Mucosa of stomach (tissue), 1 donor: ENCODE measurements at regions not wholly inside any gene's neighbourhood (a gene's known extent, or its start where the extent isn't known, plus 50 kb on each side); places are given as distances from the start of the nearest gene placed in this dataset.

Source experiments
- H3K27me3 ChIP-seq: one replicate; pipeline ENCODE4 v1.7.0; 2013; ENCODE audit warnings: mild to moderate bottlenecking, low read length; ENCODE audit not compliant: control insufficient read depth, insufficient read depth
- H3K36me3 ChIP-seq: one replicate; pipeline ENCODE4 v1.7.0; 2013; ENCODE audit warnings: low read length; ENCODE audit not compliant: control insufficient read depth, insufficient read depth
- H3K4me1 ChIP-seq: one replicate; pipeline ENCODE4 v1.7.0; 2013; ENCODE audit warnings: mild to moderate bottlenecking, low read length; ENCODE audit not compliant: control insufficient read depth, insufficient read depth
- H3K4me3 ChIP-seq: one replicate; pipeline ENCODE4 v1.7.0; 2013; ENCODE audit warnings: low read length
- H3K9ac ChIP-seq: one replicate; pipeline ENCODE4 v1.7.0; 2013; ENCODE audit warnings: mild to moderate bottlenecking, low read length, moderate library complexity
- H3K9me3 ChIP-seq: one replicate; pipeline ENCODE4 v1.7.0; 2013; ENCODE audit warnings: mild to moderate bottlenecking, low read length, moderate library complexity; ENCODE audit not compliant: control insufficient read depth
- donor health status: Pancreatic carcinoma.

DNA sequence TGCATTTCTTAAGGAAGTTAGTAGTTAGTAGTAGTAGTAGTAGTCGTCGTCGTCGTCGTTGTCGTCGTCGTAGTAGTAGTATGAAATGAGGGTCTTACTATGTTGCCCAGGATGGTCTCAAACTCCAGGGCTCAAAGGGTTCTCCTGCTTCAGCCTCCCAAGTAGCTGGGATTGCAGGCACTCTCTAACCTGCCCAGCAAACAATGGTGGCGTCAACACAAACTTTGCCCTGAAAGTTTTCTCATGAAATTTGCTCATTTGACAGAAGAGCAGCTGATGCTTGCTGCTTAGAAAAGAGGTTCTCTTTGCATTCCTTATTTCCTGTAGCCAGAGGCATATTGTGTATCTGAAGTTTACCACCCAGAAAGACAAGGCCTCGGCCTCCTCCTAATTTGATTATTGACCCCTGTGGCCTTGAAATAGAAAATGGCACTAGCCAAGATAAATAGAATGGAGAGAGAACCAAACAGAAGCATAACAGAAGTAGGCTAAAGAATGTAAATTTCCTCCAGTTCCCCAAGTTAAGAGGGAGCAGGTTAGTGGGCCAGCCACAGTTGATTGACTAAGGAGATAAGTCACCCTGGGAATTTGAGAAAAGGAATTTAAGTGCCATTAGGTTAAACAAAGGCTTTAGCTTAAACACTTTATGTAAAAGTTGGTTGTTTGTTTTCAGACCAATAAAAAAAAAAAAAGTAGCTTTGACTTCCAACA is 166.2 kb upstream of the ROBO2 start:
- no peak overlapping the region for H3K4me3 ChIP-seq
- H3K9me3 ChIP-seq = no peaks in the 10 kb centered on the region
- no peaks in the 10 kb centered on the region for H3K27me3 ChIP-seq
- no peak overlapping the region for H3K9ac ChIP-seq
- no peaks in the 10 kb centered on the region for H3K36me3 ChIP-seq
- H3K4me1 ChIP-seq = peaks cover 10% of the 10 kb centered on the region

GRCh38 chr3:76879959-76880358 is 159.9 kb upstream of the ROBO2 start:
- no peaks in the 10 kb centered on the region for H3K36me3 ChIP-seq
- no peaks in the 10 kb centered on the region for H3K27me3 ChIP-seq
- no peaks in the 10 kb centered on the region for H3K4me1 ChIP-seq
- H3K9ac ChIP-seq = no peak overlapping the region
- H3K9me3 ChIP-seq = no peaks in the 10 kb centered on the region
- H3K4me3 ChIP-seq = no peak overlapping the region

DNA sequence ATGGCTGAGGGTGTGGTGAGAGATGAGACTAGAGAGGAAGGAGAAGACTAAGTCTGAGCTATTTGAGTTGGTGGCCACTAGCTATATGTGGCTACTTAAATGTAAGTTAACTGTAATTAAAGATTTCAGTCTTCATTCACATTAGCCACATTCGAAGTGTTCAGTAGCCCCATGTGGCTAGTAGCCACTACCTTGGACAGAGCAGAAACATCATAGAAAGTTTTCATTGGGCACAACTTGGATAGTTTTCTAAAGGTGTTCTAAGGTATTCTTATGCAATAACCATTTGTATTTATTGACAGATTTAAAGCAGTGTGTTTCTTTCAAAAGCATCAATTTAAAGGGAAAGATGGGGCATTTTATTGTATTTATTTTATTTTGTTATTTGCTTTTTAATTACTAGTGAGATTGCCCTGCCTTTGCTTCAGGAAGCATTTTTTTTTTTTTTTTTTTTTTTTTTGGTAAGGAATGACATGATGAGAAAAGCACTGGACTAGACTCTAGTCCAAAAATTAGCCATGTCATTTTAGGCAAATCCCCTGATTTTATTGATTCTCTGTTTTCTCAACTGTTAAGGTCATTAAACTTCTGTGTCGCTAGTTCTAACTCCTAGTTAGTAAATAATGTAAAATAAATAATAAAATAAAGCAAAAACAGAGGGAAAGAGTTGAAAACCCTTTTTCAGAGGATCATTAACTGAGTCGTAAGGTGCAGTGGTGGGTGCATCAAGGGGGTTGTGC is 153.0 kb upstream of the ROBO2 start:
- Histone ChIP-seq H3K9me3 (no peaks in the 10 kb centered on the region), H3K27me3 (no peaks in the 10 kb centered on the region), H3K4me1 (no peaks in the 10 kb centered on the region), H3K9ac (no peak overlapping the region), H3K36me3 (no peaks in the 10 kb centered on the region), H3K4me3 (no peak overlapping the region)

GRCh38 chr3:76888856-76889255 is 151.0 kb upstream of the ROBO2 start:
- Histone ChIP-seq H3K36me3 (no peaks in the 10 kb centered on the region), H3K4me1 (no peaks in the 10 kb centered on the region), H3K9ac (no peak overlapping the region), H3K27me3 (no peaks in the 10 kb centered on the region), H3K4me3 (no peak overlapping the region), H3K9me3 (no peaks in the 10 kb centered on the region)

DNA sequence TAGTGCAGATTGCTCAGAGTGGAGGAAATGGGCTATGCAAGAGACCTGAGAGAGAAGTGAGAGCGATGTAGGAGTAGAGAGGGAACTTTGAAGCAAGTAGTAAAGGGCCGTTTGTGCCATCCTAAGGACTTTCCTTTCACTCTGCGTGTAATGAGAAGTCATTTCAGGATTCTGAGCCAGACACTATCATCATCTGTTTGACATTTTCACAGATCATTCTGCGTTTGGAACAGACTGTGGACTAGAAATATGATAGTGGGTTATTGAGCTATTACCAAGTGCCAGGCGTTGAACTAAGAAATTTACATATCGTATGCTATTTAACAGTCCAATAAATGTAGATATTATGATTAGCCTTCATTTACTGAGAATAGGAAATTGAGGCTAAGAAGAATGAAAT is 150.0 kb upstream of the ROBO2 start:
- Histone ChIP-seq H3K27me3 (no peaks in the 10 kb centered on the region), H3K36me3 (no peaks in the 10 kb centered on the region), H3K9me3 (no peaks in the 10 kb centered on the region), H3K4me1 (no peaks in the 10 kb centered on the region), H3K9ac (no peak overlapping the region), H3K4me3 (no peak overlapping the region)

- no peaks in the 10 kb centered on the region for H3K4me1 ChIP-seq
- H3K9me3 ChIP-seq = no peaks in the 10 kb centered on the region
- no peak overlapping the region for H3K9ac ChIP-seq
- no peaks in the 10 kb centered on the region for H3K36me3 ChIP-seq
- no peak overlapping the region for H3K4me3 ChIP-seq
- no peaks in the 10 kb centered on the region for H3K27me3 ChIP-seq
Measured at GRCh38 chr3:76897076-76897475, 142.8 kb upstream of the ROBO2 start.

- Histone ChIP-seq H3K9ac (no peak overlapping the region), H3K9me3 (no peaks in the 10 kb centered on the region), H3K4me3 (no peak overlapping the region), H3K27me3 (no peaks in the 10 kb centered on the region), H3K4me1 (no peaks in the 10 kb centered on the region), H3K36me3 (no peaks in the 10 kb centered on the region)
Measured at GRCh38 chr3:76900596-76900995, 139.3 kb upstream of the ROBO2 start.

DNA sequence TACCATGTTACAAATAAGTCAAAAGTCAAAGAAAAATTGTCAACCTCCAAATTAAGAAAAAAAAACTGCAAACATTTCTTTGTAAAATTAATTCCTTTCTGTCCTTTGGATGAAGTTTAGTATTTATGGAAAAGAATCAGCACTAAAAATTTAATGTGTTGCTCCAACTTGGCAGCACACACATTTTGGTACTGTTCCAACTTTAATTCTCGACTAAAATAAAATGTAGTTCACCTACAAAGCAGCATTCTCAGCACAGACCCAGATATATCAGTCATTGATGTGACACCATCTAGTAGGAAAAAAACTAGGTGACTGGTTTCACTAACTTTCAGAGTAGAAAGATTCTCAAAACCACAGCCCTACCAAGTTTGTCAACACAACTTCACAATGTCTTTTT is 131.7 kb upstream of the ROBO2 start:
- Histone ChIP-seq H3K36me3 (no peaks in the 10 kb centered on the region), H3K9me3 (no peaks in the 10 kb centered on the region), H3K4me3 (no peak overlapping the region), H3K27me3 (no peaks in the 10 kb centered on the region), H3K4me1 (peaks cover 3% of the 10 kb centered on the region), H3K9ac (no peak overlapping the region)

- Histone ChIP-seq H3K9me3 (no peaks in the 10 kb centered on the region), H3K27me3 (no peaks in the 10 kb centered on the region), H3K4me3 (no peak overlapping the region), H3K9ac (peak overlapping the region; percentile 22), H3K4me1 (peaks cover 3% of the 10 kb centered on the region), H3K36me3 (no peaks in the 10 kb centered on the region)
Measured at GRCh38 chr3:76912841-76913383, 127.0 kb upstream of the ROBO2 start.

- no peaks in the 10 kb centered on the region for H3K27me3 ChIP-seq
- H3K4me1 ChIP-seq = no peaks in the 10 kb centered on the region
- no peaks in the 10 kb centered on the region for H3K36me3 ChIP-seq
- no peak overlapping the region for H3K9ac ChIP-seq
- no peak overlapping the region for H3K4me3 ChIP-seq
- H3K9me3 ChIP-seq = no peaks in the 10 kb centered on the region
Measured at GRCh38 chr3:76917436-76917835, 122.5 kb upstream of the ROBO2 start.

GRCh38 chr3:76920511-76920910 is 119.4 kb upstream of the ROBO2 start:
- Histone ChIP-seq H3K4me3 (no peak overlapping the region), H3K27me3 (no peaks in the 10 kb centered on the region), H3K9me3 (no peaks in the 10 kb centered on the region), H3K36me3 (no peaks in the 10 kb centered on the region), H3K4me1 (no peaks in the 10 kb centered on the region), H3K9ac (no peak overlapping the region)

GRCh38 chr3:76923485-76923884 is 116.4 kb upstream of the ROBO2 start:
- Histone ChIP-seq H3K27me3 (no peaks in the 10 kb centered on the region), H3K4me3 (no peak overlapping the region), H3K4me1 (no peaks in the 10 kb centered on the region), H3K9ac (no peak overlapping the region), H3K36me3 (no peaks in the 10 kb centered on the region), H3K9me3 (no peaks in the 10 kb centered on the region)
